ENCODE measurements at regions not wholly inside any gene's neighbourhood (a gene's known extent, or its start where the extent isn't known, plus 50 kb on each side); places are given as distances from the start of the nearest gene placed in this dataset.

- no peak for TF ChIP-seq BHLHE40 (IDR thresholded peaks at IDR 0.05; ENCODE audit: borderline replicate concordance)
- no peak for TF ChIP-seq FOXA1 (IDR thresholded peaks at IDR 0.05)
- TF ChIP-seq SP1 (IDR thresholded peaks at IDR 0.05), result no peak
- no peak for TF ChIP-seq L3MBTL2 (conservative IDR thresholded peaks at IDR 0.05)
- TF ChIP-seq TARDBP (IDR thresholded peaks at IDR 0.05), result no peak
- no peak for TF ChIP-seq CTBP1 (IDR thresholded peaks at IDR 0.05; ENCODE audit: borderline replicate concordance)
- no peak for TF ChIP-seq FOXK2 (IDR thresholded peaks at IDR 0.05)
- no peak for TF ChIP-seq LEF1 (IDR thresholded peaks at IDR 0.05; ENCODE audit: borderline replicate concordance)
- no peak for TF ChIP-seq NFRKB (IDR thresholded peaks at IDR 0.05)
- TF ChIP-seq FOXM1 (IDR thresholded peaks at IDR 0.05; ENCODE audit: borderline replicate concordance), result no peak
- TF ChIP-seq HDGF (IDR thresholded peaks at IDR 0.05; ENCODE audit: borderline replicate concordance), result no peak
- TF ChIP-seq ARNT (IDR thresholded peaks at IDR 0.05), result no peak
- no peak for TF ChIP-seq ZNF384 (IDR thresholded peaks at IDR 0.05)
- TF ChIP-seq ELF4 (IDR thresholded peaks at IDR 0.05), result no peak
- POLR2A ChIA-PET, result no interaction called here
- DNase-seq (ENCODE audit: extremely low spot score), result no peak
- CTCF ChIA-PET, result no interaction called here
Observed at GRCh38 chr4:8768357-8768999, 103.2 kb downstream of the HMX1 start.

- no peak for DNase-seq (ENCODE audit: extremely low spot score)
- ChIA-PET CTCF (interaction anchor here (0.7 kb wide), 1 partner anchor 89 kb away, joined by 3 read pairs; no protein-coding TSS in a partner anchor), POLR2A (no interaction called here)
- TF ChIP-seq SP1 (IDR thresholded peaks at IDR 0.05), result no peak
- TF ChIP-seq L3MBTL2 (conservative IDR thresholded peaks at IDR 0.05), result no peak
- no peak for TF ChIP-seq ARNT (IDR thresholded peaks at IDR 0.05)
- TF ChIP-seq FOXA1 (IDR thresholded peaks at IDR 0.05), result no peak
- TF ChIP-seq CTBP1 (IDR thresholded peaks at IDR 0.05; ENCODE audit: borderline replicate concordance), result no peak
- TF ChIP-seq NFRKB (IDR thresholded peaks at IDR 0.05), result no peak
- TF ChIP-seq HDGF (IDR thresholded peaks at IDR 0.05; ENCODE audit: borderline replicate concordance), result no peak
- no peak for TF ChIP-seq ZNF384 (IDR thresholded peaks at IDR 0.05)
Observed at GRCh38 chr4:8766610-8767009, 105.0 kb downstream of the HMX1 start.

- POLR2A ChIA-PET, result no interaction called here
- no peak for DNase-seq (ENCODE audit: extremely low spot score)
- CTCF ChIA-PET, result no interaction called here
- TF ChIP-seq FOXK2 (IDR thresholded peaks at IDR 0.05), result no peak
- TF ChIP-seq ARNT (IDR thresholded peaks at IDR 0.05), result no peak
- TF ChIP-seq L3MBTL2 (conservative IDR thresholded peaks at IDR 0.05), result no peak
- TF ChIP-seq PKNOX1 (IDR thresholded peaks at IDR 0.05), result no peak
- no peak for TF ChIP-seq LEF1 (IDR thresholded peaks at IDR 0.05; ENCODE audit: borderline replicate concordance)
- no peak for TF ChIP-seq SUZ12 (IDR thresholded peaks at IDR 0.05)
- no peak for TF ChIP-seq TARDBP (IDR thresholded peaks at IDR 0.05)
- no peak for TF ChIP-seq FOXA1 (IDR thresholded peaks at IDR 0.05)
- TF ChIP-seq FOXM1 (IDR thresholded peaks at IDR 0.05; ENCODE audit: borderline replicate concordance), result no peak
- TF ChIP-seq ZNF384 (IDR thresholded peaks at IDR 0.05), result no peak
- no peak for TF ChIP-seq HDGF (IDR thresholded peaks at IDR 0.05; ENCODE audit: borderline replicate concordance)
- no peak for TF ChIP-seq SP1 (IDR thresholded peaks at IDR 0.05)
- TF ChIP-seq NFRKB (IDR thresholded peaks at IDR 0.05), result no peak
- no peak for TF ChIP-seq BHLHE40 (IDR thresholded peaks at IDR 0.05; ENCODE audit: borderline replicate concordance)
- no peak for TF ChIP-seq ELF4 (IDR thresholded peaks at IDR 0.05)
- no peak for TF ChIP-seq CTBP1 (IDR thresholded peaks at IDR 0.05; ENCODE audit: borderline replicate concordance)
Observed at GRCh38 chr4:8765631-8766590, 105.7 kb downstream of the HMX1 start.

GRCh38 chr4:8765084-8765483 is 106.6 kb downstream of the HMX1 start:
- ChIA-PET CTCF (no interaction called here), POLR2A (no interaction called here)
- no peak for DNase-seq (ENCODE audit: extremely low spot score)
- TF ChIP-seq CTBP1 (IDR thresholded peaks at IDR 0.05; ENCODE audit: borderline replicate concordance), result no peak
- TF ChIP-seq ZNF384 (IDR thresholded peaks at IDR 0.05), result no peak
- no peak for TF ChIP-seq FOXA1 (IDR thresholded peaks at IDR 0.05)
- TF ChIP-seq SP1 (IDR thresholded peaks at IDR 0.05), result no peak
- TF ChIP-seq ARNT (IDR thresholded peaks at IDR 0.05), result no peak
- no peak for TF ChIP-seq LEF1 (IDR thresholded peaks at IDR 0.05; ENCODE audit: borderline replicate concordance)
- TF ChIP-seq FOXM1 (IDR thresholded peaks at IDR 0.05; ENCODE audit: borderline replicate concordance), result no peak
- no peak for TF ChIP-seq FOXK2 (IDR thresholded peaks at IDR 0.05)
- TF ChIP-seq NFRKB (IDR thresholded peaks at IDR 0.05), result no peak
- TF ChIP-seq L3MBTL2 (conservative IDR thresholded peaks at IDR 0.05), result no peak
- no peak for TF ChIP-seq ELF4 (IDR thresholded peaks at IDR 0.05)
- TF ChIP-seq PKNOX1 (IDR thresholded peaks at IDR 0.05), result no peak
- no peak for TF ChIP-seq HDGF (IDR thresholded peaks at IDR 0.05; ENCODE audit: borderline replicate concordance)
- TF ChIP-seq SUZ12 (IDR thresholded peaks at IDR 0.05), result no peak

- TF ChIP-seq HDGF (IDR thresholded peaks at IDR 0.05; ENCODE audit: borderline replicate concordance), result no peak
- no peak for TF ChIP-seq SP1 (IDR thresholded peaks at IDR 0.05)
- DNase-seq (ENCODE audit: extremely low spot score), result no peak
- ChIA-PET POLR2A (no interaction called here), CTCF (no interaction called here)
Observed at GRCh38 chr4:8763966-8764901, 107.4 kb downstream of the HMX1 start.
